Activated naive CD8-positive, alpha-beta T cell treated with anti-CD3 and anti-CD28 coated beads, Interleukin-2, amount 10 ng/mL, durations not matched to agents 7 days and 5 days (primary cell): ENCODE measurements at regions not wholly inside any gene's neighbourhood (a gene's known extent, or its start where the extent isn't known, plus 50 kb on each side); places are given as distances from the start of the nearest gene placed in this dataset.

Source experiments
- ATAC-seq: fragments of 150-1000 bp; cut with Tn5 transposase; one replicate; pipeline ENCODE4 v1.10.0; 2021; ENCODE audit warnings: low read depth, moderate library complexity
- POLR2A ChIA-PET: fragments of 350-600 bp; sonication (Branson Sonifier 250); formaldehyde crosslinking; loops from one replicate; lab custom pipeline; 2021; ENCODE audit warnings: antibody characterized with exemption; lab: Charles Lee
- DNase-seq: peaks from one replicate; pipeline ENCODE4 v3.0.0; 2021
- H3K27ac Mint-ChIP-seq: one replicate; pipeline ENCODE4 v1.8.0; 2022; ENCODE audit warnings: mild to moderate bottlenecking, mixed read lengths
- H3K27me3 Mint-ChIP-seq: one replicate; pipeline ENCODE4 v1.8.0; 2022; ENCODE audit warnings: mild to moderate bottlenecking, moderate library complexity, mixed read lengths
- H3K36me3 Mint-ChIP-seq: one replicate; pipeline ENCODE4 v1.8.0; 2021; ENCODE audit warnings: mild to moderate bottlenecking, mixed read lengths
- H3K4me1 Mint-ChIP-seq: one replicate; pipeline ENCODE4 v1.8.0; 2021; ENCODE audit warnings: mixed read lengths
- H3K4me3 Mint-ChIP-seq: one replicate; pipeline ENCODE4 v1.8.0; 2022; ENCODE audit warnings: mild to moderate bottlenecking, moderate library complexity, mixed read lengths
- H3K9me3 Mint-ChIP-seq: one replicate; pipeline ENCODE4 v1.8.0; 2021; ENCODE audit warnings: mixed read lengths

- H3K36me3 Mint-ChIP-seq: no peaks in the 10 kb centered on the region
- peaks cover 8% of the 10 kb centered on the region for H3K9me3 Mint-ChIP-seq
- ATAC-seq (no peak), DNase-seq (no peak)
- no peak overlapping the region for H3K27ac Mint-ChIP-seq
- H3K4me1 Mint-ChIP-seq: no peaks in the 10 kb centered on the region
- POLR2A ChIA-PET: no interaction called here
- no peaks in the 10 kb centered on the region for H3K27me3 Mint-ChIP-seq
- H3K4me3 Mint-ChIP-seq: no peak overlapping the region
Observed at GRCh38 chr5:24916863-24917262, 272.1 kb upstream of the CDH10 start.

- DNase-seq (no peak), ATAC-seq (no peak)
- Mint-ChIP-seq H3K4me1 (no peaks in the 10 kb centered on the region), H3K4me3 (no peak overlapping the region), H3K9me3 (peaks cover 2% of the 10 kb centered on the region), H3K36me3 (no peaks in the 10 kb centered on the region), H3K27me3 (no peaks in the 10 kb centered on the region), H3K27ac (no peak overlapping the region)
- POLR2A ChIA-PET: no interaction called here
Observed at GRCh38 chr5:24909210-24909609, 264.4 kb upstream of the CDH10 start.

GRCh38 chr5:24906689-24907088 lies 261.9 kb upstream of the CDH10 start:
- no peak overlapping the region for H3K4me3 Mint-ChIP-seq
- ATAC-seq (no peak), DNase-seq (no peak)
- no peaks in the 10 kb centered on the region for H3K27me3 Mint-ChIP-seq
- no peaks in the 10 kb centered on the region for H3K4me1 Mint-ChIP-seq
- no peak overlapping the region for H3K27ac Mint-ChIP-seq
- peaks cover 2% of the 10 kb centered on the region for H3K9me3 Mint-ChIP-seq
- no peaks in the 10 kb centered on the region for H3K36me3 Mint-ChIP-seq
- POLR2A ChIA-PET: no interaction called here

- H3K4me1 Mint-ChIP-seq: no peaks in the 10 kb centered on the region
- ATAC-seq: no peak
- H3K27ac Mint-ChIP-seq: no peak overlapping the region
- no peaks in the 10 kb centered on the region for H3K27me3 Mint-ChIP-seq
- H3K36me3 Mint-ChIP-seq: no peaks in the 10 kb centered on the region
- POLR2A ChIA-PET: no interaction called here
- H3K9me3 Mint-ChIP-seq: peaks cover 2% of the 10 kb centered on the region
- DNase-seq: no peak
- H3K4me3 Mint-ChIP-seq: no peak overlapping the region
Observed at GRCh38 chr5:24904981-24905517, 260.3 kb upstream of the CDH10 start.

- POLR2A ChIA-PET: no interaction called here
Observed at GRCh38 chr5:24899180-24899579, 254.4 kb upstream of the CDH10 start.

GRCh38 chr5:24864244-24864643 lies 219.5 kb upstream of the CDH10 start:
- H3K36me3 Mint-ChIP-seq: no peaks in the 10 kb centered on the region
- no peak overlapping the region for H3K4me3 Mint-ChIP-seq
- H3K27ac Mint-ChIP-seq: no peak overlapping the region
- no peaks in the 10 kb centered on the region for H3K27me3 Mint-ChIP-seq
- H3K4me1 Mint-ChIP-seq: no peaks in the 10 kb centered on the region
- peaks cover 4% of the 10 kb centered on the region for H3K9me3 Mint-ChIP-seq
- no peak for DNase-seq
- ATAC-seq: no peak
- POLR2A ChIA-PET: no interaction called here

More at GRCh38 chr5:24899180-24899579, 254.4 kb upstream of the CDH10 start:
- H3K4me3 Mint-ChIP-seq: no peak overlapping the region
- no peak overlapping the region for H3K27ac Mint-ChIP-seq
- no peaks in the 10 kb centered on the region for H3K4me1 Mint-ChIP-seq
- no peaks in the 10 kb centered on the region for H3K36me3 Mint-ChIP-seq
- H3K9me3 Mint-ChIP-seq: no peaks in the 10 kb centered on the region
- DNase-seq: no peak
- no peaks in the 10 kb centered on the region for H3K27me3 Mint-ChIP-seq
- ATAC-seq: no peak

GRCh38 chr5:24862117-24862516 lies 217.3 kb upstream of the CDH10 start:
- no peak overlapping the region for H3K4me3 Mint-ChIP-seq
- DNase-seq (no peak), ATAC-seq (no peak)
- POLR2A ChIA-PET: no interaction called here
- no peaks in the 10 kb centered on the region for H3K4me1 Mint-ChIP-seq
- H3K27me3 Mint-ChIP-seq: no peaks in the 10 kb centered on the region
- H3K9me3 Mint-ChIP-seq: peaks cover 4% of the 10 kb centered on the region
- no peaks in the 10 kb centered on the region for H3K36me3 Mint-ChIP-seq
- no peak overlapping the region for H3K27ac Mint-ChIP-seq

- Mint-ChIP-seq H3K4me1 (no peaks in the 10 kb centered on the region), H3K36me3 (no peaks in the 10 kb centered on the region), H3K4me3 (no peak overlapping the region), H3K9me3 (no peaks in the 10 kb centered on the region), H3K27ac (no peak overlapping the region), H3K27me3 (no peaks in the 10 kb centered on the region)
- DNase-seq (no peak), ATAC-seq (no peak)
- POLR2A ChIA-PET: no interaction called here
Observed at GRCh38 chr5:24855485-24855884, 210.7 kb upstream of the CDH10 start.

- Mint-ChIP-seq H3K27me3 (no peaks in the 10 kb centered on the region), H3K27ac (no peak overlapping the region)
- ATAC-seq: no peak
Observed at GRCh38 chr5:24854850-24855249, 210.1 kb upstream of the CDH10 start.

GRCh38 chr5:24854350-24854749 lies 209.6 kb upstream of the CDH10 start:
- ATAC-seq: no peak
- H3K4me3 Mint-ChIP-seq: no peak overlapping the region
- no peaks in the 10 kb centered on the region for H3K36me3 Mint-ChIP-seq
- no peak overlapping the region for H3K27ac Mint-ChIP-seq
- no peak for DNase-seq
- POLR2A ChIA-PET: no interaction called here
- H3K27me3 Mint-ChIP-seq: no peaks in the 10 kb centered on the region
- H3K9me3 Mint-ChIP-seq: no peaks in the 10 kb centered on the region
- no peaks in the 10 kb centered on the region for H3K4me1 Mint-ChIP-seq

More at GRCh38 chr5:24854850-24855249, 210.1 kb upstream of the CDH10 start:
- DNase-seq: no peak
- Mint-ChIP-seq H3K4me3 (no peak overlapping the region), H3K9me3 (no peaks in the 10 kb centered on the region), H3K4me1 (no peaks in the 10 kb centered on the region), H3K36me3 (no peaks in the 10 kb centered on the region)
- POLR2A ChIA-PET: no interaction called here

- Mint-ChIP-seq H3K9me3 (peaks cover 5% of the 10 kb centered on the region), H3K27me3 (no peaks in the 10 kb centered on the region), H3K4me3 (no peak overlapping the region), H3K36me3 (no peaks in the 10 kb centered on the region), H3K27ac (no peak overlapping the region), H3K4me1 (no peaks in the 10 kb centered on the region)
- ATAC-seq (no peak), DNase-seq (no peak)
- POLR2A ChIA-PET: no interaction called here
Observed at GRCh38 chr5:24850926-24851486, 206.2 kb upstream of the CDH10 start.

GRCh38 chr5:24849210-24849609 lies 204.4 kb upstream of the CDH10 start:
- ATAC-seq (no peak), DNase-seq (no peak)
- Mint-ChIP-seq H3K27ac (no peak overlapping the region), H3K4me3 (no peak overlapping the region), H3K4me1 (no peaks in the 10 kb centered on the region), H3K9me3 (peaks cover 7% of the 10 kb centered on the region), H3K27me3 (no peaks in the 10 kb centered on the region), H3K36me3 (no peaks in the 10 kb centered on the region)
- POLR2A ChIA-PET: no interaction called here

- no peak overlapping the region for H3K4me3 Mint-ChIP-seq
- no peaks in the 10 kb centered on the region for H3K4me1 Mint-ChIP-seq
Observed at GRCh38 chr5:24831989-24832388, 187.2 kb upstream of the CDH10 start.

GRCh38 chr5:24823625-24824024 lies 178.8 kb upstream of the CDH10 start:
- Mint-ChIP-seq H3K4me3 (no peak overlapping the region), H3K9me3 (peaks cover 9% of the 10 kb centered on the region), H3K36me3 (no peaks in the 10 kb centered on the region), H3K27me3 (no peaks in the 10 kb centered on the region), H3K27ac (no peak overlapping the region), H3K4me1 (no peaks in the 10 kb centered on the region)
- DNase-seq: no peak
- no peak for ATAC-seq
- POLR2A ChIA-PET: no interaction called here

More at GRCh38 chr5:24831989-24832388, 187.2 kb upstream of the CDH10 start:
- Mint-ChIP-seq H3K27ac (no peak overlapping the region), H3K36me3 (no peaks in the 10 kb centered on the region), H3K9me3 (peaks cover 8% of the 10 kb centered on the region), H3K27me3 (no peaks in the 10 kb centered on the region)
- POLR2A ChIA-PET: no interaction called here
- DNase-seq (no peak), ATAC-seq (no peak)
